HUDEP-2 (cell line): ENCODE measurements at regions not wholly inside any gene's neighbourhood (a gene's known extent, or its start where the extent isn't known, plus 50 kb on each side); places are given as distances from the start of the nearest gene placed in this dataset.

ENCODE experiments used
- DNase-seq, 76 experiments: peaks; one replicate each; lab custom pipeline; 2025; ENCODE audit not compliant: unreplicated experiment in 76 of 76; lab: John Stamatoyannopoulos, UW

GRCh38 chr2:235287375-235287733 is 206.5 kb upstream of the AGAP1 start:
- no peak for DNase-seq

GRCh38 chr2:235291461-235291860 is 202.4 kb upstream of the AGAP1 start:
- no peak for DNase-seq

GRCh38 chr2:235293061-235293460 is 200.8 kb upstream of the AGAP1 start:
- no peak for DNase-seq

GRCh38 chr2:235295831-235296230 is 198.0 kb upstream of the AGAP1 start:
- no peak for DNase-seq

GRCh38 chr2:235300368-235301201 is 193.3 kb upstream of the AGAP1 start:
- no peak for DNase-seq

GRCh38 chr2:235301202-235302076 is 192.4 kb upstream of the AGAP1 start:
- no peak for DNase-seq

- no peak for DNase-seq
Measured at GRCh38 chr2:235302263-235302662, 191.6 kb upstream of the AGAP1 start.

GRCh38 chr2:235303499-235304291 is 190.1 kb upstream of the AGAP1 start:
- no peak for DNase-seq

- DNase-seq, result no peak
Measured at GRCh38 chr2:235305678-235306077, 188.2 kb upstream of the AGAP1 start.

GRCh38 chr2:235311044-235311443 is 182.8 kb upstream of the AGAP1 start:
- DNase-seq, result no peak

GRCh38 chr2:235312571-235312970 is 181.3 kb upstream of the AGAP1 start:
- DNase-seq, result no peak

GRCh38 chr2:235314371-235314930 is 179.4 kb upstream of the AGAP1 start:
- DNase-seq, result no peak

GRCh38 chr2:235319095-235319494 is 174.7 kb upstream of the AGAP1 start:
- DNase-seq, result no peak

- no peak for DNase-seq
Measured at GRCh38 chr2:235320326-235320725, 173.5 kb upstream of the AGAP1 start.

GRCh38 chr2:235324324-235324723 is 169.5 kb upstream of the AGAP1 start:
- no peak for DNase-seq

GRCh38 chr2:235325151-235325550 is 168.7 kb upstream of the AGAP1 start:
- no peak for DNase-seq

GRCh38 chr2:235328991-235329390 is 164.9 kb upstream of the AGAP1 start:
- no peak for DNase-seq

GRCh38 chr2:235330775-235331451 is 162.9 kb upstream of the AGAP1 start:
- DNase-seq, result no peak

- no peak for DNase-seq
Measured at GRCh38 chr2:235332240-235332890, 161.5 kb upstream of the AGAP1 start.

GRCh38 chr2:235333076-235333475 is 160.8 kb upstream of the AGAP1 start:
- no peak for DNase-seq
